GM12875 (cell line): ENCODE measurements at regions not wholly inside any gene's neighbourhood (a gene's known extent, or its start where the extent isn't known, plus 50 kb on each side); places are given as distances from the start of the nearest gene placed in this dataset.

Experiments used
- H3K4me3 ChIP-seq: one replicate; pipeline ENCODE4 v1.5.1; 2011; ENCODE audit warnings: low read depth, low read length, control low read depth
- TF ChIP-seq, protein P1 (sequence below): IDR thresholded peaks from 2 replicates; pipeline ENCODE4 v1.5.1; 2011; ENCODE audit warnings: low read depth, mild to moderate bottlenecking, control low read depth, inconsistent platforms, low read length, moderate library complexity, borderline replicate concordance; ENCODE audit not compliant: insufficient read depth

GRCh38 chr1:10961300-10961833 lies 51.1 kb upstream of the TARDBP start:
- H3K4me3 ChIP-seq = no peak overlapping the region
- TF ChIP-seq, protein P1, sequence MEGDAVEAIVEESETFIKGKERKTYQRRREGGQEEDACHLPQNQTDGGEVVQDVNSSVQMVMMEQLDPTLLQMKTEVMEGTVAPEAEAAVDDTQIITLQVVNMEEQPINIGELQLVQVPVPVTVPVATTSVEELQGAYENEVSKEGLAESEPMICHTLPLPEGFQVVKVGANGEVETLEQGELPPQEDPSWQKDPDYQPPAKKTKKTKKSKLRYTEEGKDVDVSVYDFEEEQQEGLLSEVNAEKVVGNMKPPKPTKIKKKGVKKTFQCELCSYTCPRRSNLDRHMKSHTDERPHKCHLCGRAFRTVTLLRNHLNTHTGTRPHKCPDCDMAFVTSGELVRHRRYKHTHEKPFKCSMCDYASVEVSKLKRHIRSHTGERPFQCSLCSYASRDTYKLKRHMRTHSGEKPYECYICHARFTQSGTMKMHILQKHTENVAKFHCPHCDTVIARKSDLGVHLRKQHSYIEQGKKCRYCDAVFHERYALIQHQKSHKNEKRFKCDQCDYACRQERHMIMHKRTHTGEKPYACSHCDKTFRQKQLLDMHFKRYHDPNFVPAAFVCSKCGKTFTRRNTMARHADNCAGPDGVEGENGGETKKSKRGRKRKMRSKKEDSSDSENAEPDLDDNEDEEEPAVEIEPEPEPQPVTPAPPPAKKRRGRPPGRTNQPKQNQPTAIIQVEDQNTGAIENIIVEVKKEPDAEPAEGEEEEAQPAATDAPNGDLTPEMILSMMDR = no peak

GRCh38 chr1:10962483-10962882 lies 50.0 kb upstream of the TARDBP start:
- TF ChIP-seq, protein P1 = no peak
- H3K4me3 ChIP-seq = no peak overlapping the region
